KOPT-K1 (cell line): ENCODE measurements at regions not wholly inside any gene's neighbourhood (a gene's known extent, or its start where the extent isn't known, plus 50 kb on each side); places are given as distances from the start of the nearest gene placed in this dataset.
"Not testable (repeated sequence)": the region's sequence is repeated elsewhere in the genome, so short reads cannot be mapped to it uniquely, and the experiment has no call there.

ENCODE experiments used
- H3K27ac ChIP-seq: fragments of 200-600 bp; sonication (generic); 2 replicates; pipeline ENCODE4 v1.5.1; 2016; ENCODE audit warnings: antibody characterized with exemption, mild to moderate bottlenecking, low read depth, low read length; ENCODE audit not compliant: poor library complexity, severe bottlenecking
- H3K36me3 ChIP-seq: fragments of 200-600 bp; sonication (generic); 2 replicates; pipeline ENCODE4 v1.5.1; 2017; ENCODE audit warnings: antibody characterized with exemption, mild to moderate bottlenecking, low read length, moderate library complexity; ENCODE audit not compliant: insufficient read depth
- H3K9me3 ChIP-seq: fragments of 200-600 bp; sonication (generic); 2 replicates; pipeline ENCODE4 v1.5.1; 2017; ENCODE audit warnings: antibody characterized with exemption, low read length, mild to moderate bottlenecking; ENCODE audit not compliant: insufficient read depth, poor library complexity, severe bottlenecking

- Histone ChIP-seq H3K36me3 (no peaks in the 10 kb centered on the region), H3K9me3 (no peaks in the 10 kb centered on the region), H3K27ac (no peak overlapping the region)
These were observed 364.2 kb upstream of the CLINT1 start for GRCh38 chr5:158223054-158223600.

GRCh38 chr5:158212917-158213316, 354.0 kb upstream of the CLINT1 start:
- no peak overlapping the region for H3K27ac ChIP-seq
- H3K9me3 ChIP-seq = no peaks in the 10 kb centered on the region
- no peaks in the 10 kb centered on the region for H3K36me3 ChIP-seq

- Histone ChIP-seq H3K9me3 (no peaks in the 10 kb centered on the region), H3K36me3 (no peaks in the 10 kb centered on the region), H3K27ac (no peak overlapping the region)
These were observed 353.3 kb upstream of the CLINT1 start for GRCh38 chr5:158212237-158212636.

- no peaks in the 10 kb centered on the region for H3K9me3 ChIP-seq
- H3K36me3 ChIP-seq = no peaks in the 10 kb centered on the region
- no peak overlapping the region for H3K27ac ChIP-seq
These were observed 350.4 kb upstream of the CLINT1 start for GRCh38 chr5:158209219-158209908.

- Histone ChIP-seq H3K36me3 (no peaks in the 10 kb centered on the region), H3K27ac (no peak overlapping the region), H3K9me3 (no peaks in the 10 kb centered on the region)
These were observed 348.8 kb upstream of the CLINT1 start for GRCh38 chr5:158207733-158208132.

- Histone ChIP-seq H3K9me3 (no peaks in the 10 kb centered on the region), H3K27ac (no peak overlapping the region), H3K36me3 (no peaks in the 10 kb centered on the region)
These were observed 347.0 kb upstream of the CLINT1 start for GRCh38 chr5:158205992-158206391.

- Histone ChIP-seq H3K27ac (no peak overlapping the region), H3K36me3 (no peaks in the 10 kb centered on the region), H3K9me3 (no peaks in the 10 kb centered on the region)
These were observed 344.3 kb upstream of the CLINT1 start for GRCh38 chr5:158203261-158203660.

- H3K27ac ChIP-seq = no peak overlapping the region
- no peaks in the 10 kb centered on the region for H3K36me3 ChIP-seq
- H3K9me3 ChIP-seq = no peaks in the 10 kb centered on the region
These were observed 343.9 kb upstream of the CLINT1 start for GRCh38 chr5:158202801-158203200.

GRCh38 chr5:158200619-158201018, 341.7 kb upstream of the CLINT1 start:
- Histone ChIP-seq H3K36me3 (no peaks in the 10 kb centered on the region), H3K27ac (no peak overlapping the region), H3K9me3 (no peaks in the 10 kb centered on the region)

- H3K27ac ChIP-seq = no peak overlapping the region
- H3K9me3 ChIP-seq = no peaks in the 10 kb centered on the region
- no peaks in the 10 kb centered on the region for H3K36me3 ChIP-seq
These were observed 339.7 kb upstream of the CLINT1 start for GRCh38 chr5:158198636-158199035.

GRCh38 chr5:158195416-158196210, 336.7 kb upstream of the CLINT1 start:
- Histone ChIP-seq H3K9me3 (no peaks in the 10 kb centered on the region), H3K27ac (no peak overlapping the region), H3K36me3 (no peaks in the 10 kb centered on the region)

GRCh38 chr5:158194561-158194976, 335.6 kb upstream of the CLINT1 start:
- H3K27ac ChIP-seq = no peak overlapping the region
- H3K9me3 ChIP-seq = no peaks in the 10 kb centered on the region
- H3K36me3 ChIP-seq = no peaks in the 10 kb centered on the region

- not testable (repeated sequence) for H3K27ac ChIP-seq, H3K9me3 ChIP-seq, H3K36me3 ChIP-seq
These were observed 334.4 kb upstream of the CLINT1 start for GRCh38 chr5:158193395-158193794.

GRCh38 chr5:158180407-158180806, 321.5 kb upstream of the CLINT1 start:
- no peaks in the 10 kb centered on the region for H3K9me3 ChIP-seq
- no peak overlapping the region for H3K27ac ChIP-seq
- H3K36me3 ChIP-seq = no peaks in the 10 kb centered on the region

GRCh38 chr5:158179271-158179670, 320.3 kb upstream of the CLINT1 start:
- Histone ChIP-seq H3K9me3 (no peaks in the 10 kb centered on the region), H3K36me3 (no peaks in the 10 kb centered on the region), H3K27ac (no peak overlapping the region)
